ENCODE measurements at regions not wholly inside any gene's neighbourhood (a gene's known extent, or its start where the extent isn't known, plus 50 kb on each side); places are given as distances from the start of the nearest gene placed in this dataset.
"Not testable (repeated sequence)": the region's sequence is repeated elsewhere in the genome, so short reads cannot be mapped to it uniquely, and the experiment has no call there.

DNA sequence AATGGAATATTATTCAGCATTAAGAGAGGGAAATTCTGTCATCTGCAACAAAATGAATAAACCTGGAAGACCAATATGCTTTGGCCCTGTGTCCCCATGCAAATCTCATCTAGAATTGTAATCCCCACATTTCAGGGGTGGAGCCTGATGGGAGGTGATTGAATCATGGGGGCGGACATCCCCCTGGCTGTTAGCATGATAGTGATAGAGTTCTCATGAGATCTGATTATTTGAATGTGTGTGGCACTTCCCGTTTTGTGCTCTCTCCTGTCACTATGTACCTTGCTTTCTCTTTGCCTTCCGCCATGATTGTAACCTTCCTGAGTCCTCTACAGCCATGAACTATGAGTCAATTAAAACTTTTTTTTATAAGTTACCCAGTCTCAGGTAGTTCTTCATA lies 83.7 kb upstream of the C1QTNF3 start:
- TF ChIP-seq, protein P1, sequence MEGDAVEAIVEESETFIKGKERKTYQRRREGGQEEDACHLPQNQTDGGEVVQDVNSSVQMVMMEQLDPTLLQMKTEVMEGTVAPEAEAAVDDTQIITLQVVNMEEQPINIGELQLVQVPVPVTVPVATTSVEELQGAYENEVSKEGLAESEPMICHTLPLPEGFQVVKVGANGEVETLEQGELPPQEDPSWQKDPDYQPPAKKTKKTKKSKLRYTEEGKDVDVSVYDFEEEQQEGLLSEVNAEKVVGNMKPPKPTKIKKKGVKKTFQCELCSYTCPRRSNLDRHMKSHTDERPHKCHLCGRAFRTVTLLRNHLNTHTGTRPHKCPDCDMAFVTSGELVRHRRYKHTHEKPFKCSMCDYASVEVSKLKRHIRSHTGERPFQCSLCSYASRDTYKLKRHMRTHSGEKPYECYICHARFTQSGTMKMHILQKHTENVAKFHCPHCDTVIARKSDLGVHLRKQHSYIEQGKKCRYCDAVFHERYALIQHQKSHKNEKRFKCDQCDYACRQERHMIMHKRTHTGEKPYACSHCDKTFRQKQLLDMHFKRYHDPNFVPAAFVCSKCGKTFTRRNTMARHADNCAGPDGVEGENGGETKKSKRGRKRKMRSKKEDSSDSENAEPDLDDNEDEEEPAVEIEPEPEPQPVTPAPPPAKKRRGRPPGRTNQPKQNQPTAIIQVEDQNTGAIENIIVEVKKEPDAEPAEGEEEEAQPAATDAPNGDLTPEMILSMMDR (IDR thresholded peaks at IDR 0.05) = not testable (repeated sequence)
- TF ChIP-seq POLR2A (IDR thresholded peaks at IDR 0.05) = not testable (repeated sequence)

All from adrenal gland (tissue), 5 donors.